ENCODE measurements at regions not wholly inside any gene's neighbourhood (a gene's known extent, or its start where the extent isn't known, plus 50 kb on each side); places are given as distances from the start of the nearest gene placed in this dataset.

- DNase-seq: no peak
Measured at GRCh38 chr3:135885885-135886284, 79.6 kb upstream of the PPP2R3A start.

- DNase-seq: no peak
Measured at GRCh38 chr3:135887220-135887619, 78.3 kb upstream of the PPP2R3A start.

- DNase-seq: no peak
Measured at GRCh38 chr3:135889443-135889842, 76.1 kb upstream of the PPP2R3A start.

GRCh38 chr3:135891121-135891520 is 74.4 kb upstream of the PPP2R3A start:
- no peak for DNase-seq

GRCh38 chr3:135895106-135895733 is 70.3 kb upstream of the PPP2R3A start:
- peak; percentile 17 for DNase-seq

- DNase-seq: no peak
Measured at GRCh38 chr3:135895734-135896121, 69.8 kb upstream of the PPP2R3A start.

GRCh38 chr3:135896613-135897012 is 68.9 kb upstream of the PPP2R3A start:
- no peak for DNase-seq

- no peak for DNase-seq
Measured at GRCh38 chr3:135897715-135898114, 67.8 kb upstream of the PPP2R3A start.

GRCh38 chr3:135898774-135899173 is 66.8 kb upstream of the PPP2R3A start:
- no peak for DNase-seq

- DNase-seq: no peak
Measured at GRCh38 chr3:135905058-135905724, 60.3 kb upstream of the PPP2R3A start.

- DNase-seq: no peak
Measured at GRCh38 chr3:135907422-135908165, 57.9 kb upstream of the PPP2R3A start.

GRCh38 chr3:135908225-135908624 is 57.3 kb upstream of the PPP2R3A start:
- no peak for DNase-seq

- no peak for DNase-seq
Measured at GRCh38 chr3:135908737-135909136, 56.8 kb upstream of the PPP2R3A start.

GRCh38 chr3:135911110-135911509 is 54.4 kb upstream of the PPP2R3A start:
- DNase-seq: no peak

- no peak for DNase-seq
Measured at GRCh38 chr3:135915206-135915605, 50.3 kb upstream of the PPP2R3A start.
